Liver (tissue), 7 donors: ENCODE measurements at regions not wholly inside any gene's neighbourhood (a gene's known extent, or its start where the extent isn't known, plus 50 kb on each side); places are given as distances from the start of the nearest gene placed in this dataset.

Experiments used
- DNase-seq: peaks from one replicate; pipeline ENCODE4 v3.0.0-alpha.2; 2017; ENCODE audit warnings: low spot score
- H3K27ac ChIP-seq, 2 donors: one replicate each; pipeline ENCODE4 v1.7.0; 2013; ENCODE audit warnings: inconsistent platforms in 2 of 2, low read length in 2 of 2, control low read depth in 1 of 2, low read depth in 1 of 2, mild to moderate bottlenecking in 1 of 2
- H3K27me3 ChIP-seq, 4 donors: one replicate each; pipeline versions ENCODE4 v1.6.1 to v1.7.0; 2013; ENCODE audit warnings: low read length in 3 of 4, inconsistent platforms in 1 of 4, mild to moderate bottlenecking in 1 of 4, moderate library complexity in 1 of 4; ENCODE audit not compliant: control insufficient read depth in 4 of 4, insufficient read depth in 4 of 4
- H3K36me3 ChIP-seq, 4 donors: one replicate each; pipeline versions ENCODE4 v1.6.1 to v1.7.0; 2013; ENCODE audit warnings: low read length in 3 of 4, mild to moderate bottlenecking in 3 of 4, low read depth in 1 of 4, moderate library complexity in 1 of 4; ENCODE audit not compliant: control insufficient read depth in 4 of 4, insufficient read depth in 3 of 4
- H3K4me1 ChIP-seq, 4 donors: one replicate each; pipeline versions ENCODE4 v1.6.1 to v1.7.0; 2013; ENCODE audit warnings: low read length in 3 of 4, mild to moderate bottlenecking in 3 of 4, moderate library complexity in 1 of 4; ENCODE audit not compliant: control insufficient read depth in 4 of 4, insufficient read depth in 4 of 4
- H3K4me3 ChIP-seq, 3 donors: one replicate each; pipeline versions ENCODE4 v1.6.1 to v1.7.0; 2013; ENCODE audit warnings: low read length in 3 of 3, control low read depth in 1 of 3, low read depth in 1 of 3, mild to moderate bottlenecking in 1 of 3
- H3K9ac ChIP-seq, 2 donors: one replicate each; pipeline ENCODE4 v1.7.0; 2013; ENCODE audit warnings: low read length in 2 of 2, mild to moderate bottlenecking in 2 of 2, moderate library complexity in 2 of 2, control low read depth in 1 of 2, low read depth in 1 of 2
- H3K9me3 ChIP-seq, 4 donors: one replicate each; pipeline versions ENCODE4 v1.6.1 to v1.7.0; 2013; ENCODE audit warnings: low read length in 3 of 4; ENCODE audit not compliant: control insufficient read depth in 4 of 4
- ATF3 ChIP-seq: IDR thresholded peaks from 2 replicates; pipeline ENCODE4 v1.6.1; 2016; ENCODE audit warnings: antibody characterized with exemption
- EGR1 ChIP-seq, 2 donors: IDR thresholded peaks; 2 replicates each; pipeline ENCODE4 v1.6.1; 2016 to 2018; ENCODE audit warnings: antibody characterized with exemption in 2 of 2, low read depth in 2 of 2
- FOXA1 ChIP-seq: IDR thresholded peaks from 2 replicates; pipeline ENCODE4 v1.6.1; 2016; ENCODE audit warnings: antibody characterized with exemption
- FOXA2 ChIP-seq: IDR thresholded peaks from 2 replicates; pipeline ENCODE4 v1.6.1; 2016; ENCODE audit warnings: antibody characterized with exemption
- GABPA ChIP-seq, 2 donors: IDR thresholded peaks in 1 of 2; conservative IDR thresholded peaks in 1 of 2; 2 replicates each; pipeline ENCODE4 v1.6.1; 2016; ENCODE audit warnings: antibody characterized with exemption in 2 of 2, mild to moderate bottlenecking in 1 of 2, moderate library complexity in 1 of 2
- HNF4G ChIP-seq: IDR thresholded peaks from 2 replicates; pipeline ENCODE4 v1.6.1; 2016; ENCODE audit warnings: antibody characterized with exemption
- JUND ChIP-seq, 2 donors: IDR thresholded peaks; 2 replicates each; pipeline ENCODE4 v1.6.1; 2016; ENCODE audit warnings: antibody characterized with exemption in 2 of 2
- MAX ChIP-seq: IDR thresholded peaks from 2 replicates; pipeline ENCODE4 v1.6.1; 2016; ENCODE audit warnings: antibody characterized with exemption
- NR2F2 ChIP-seq: IDR thresholded peaks from 2 replicates; pipeline ENCODE4 v1.6.1; 2016; ENCODE audit warnings: antibody characterized with exemption
- RAD21 ChIP-seq, 2 donors: IDR thresholded peaks; 2 replicates each; pipeline ENCODE4 v1.6.1; 2016; ENCODE audit warnings: antibody characterized with exemption in 2 of 2, mild to moderate bottlenecking in 2 of 2
- RXRA ChIP-seq, 2 donors: IDR thresholded peaks; 2 replicates each; pipeline ENCODE4 v1.6.1; 2017 to 2018; ENCODE audit warnings: antibody characterized with exemption in 2 of 2, mild to moderate bottlenecking in 1 of 2
- SP1 ChIP-seq: IDR thresholded peaks from 2 replicates; pipeline ENCODE4 v1.6.1; 2018; ENCODE audit warnings: antibody characterized with exemption, mild to moderate bottlenecking
- TAF1 ChIP-seq: conservative IDR thresholded peaks from 2 replicates; pipeline ENCODE4 v1.6.1; 2016; ENCODE audit warnings: antibody characterized with exemption, mild to moderate bottlenecking
- YY1 ChIP-seq: IDR thresholded peaks from 2 replicates; pipeline ENCODE4 v1.6.1; 2016; ENCODE audit warnings: antibody characterized with exemption, mild to moderate bottlenecking
- ZBTB33 ChIP-seq: IDR thresholded peaks from 2 replicates; pipeline ENCODE4 v1.6.1; 2016; ENCODE audit warnings: antibody characterized with exemption
- WGBS: extraction: QIAGEN DNeasy Blood & Tissue Kit; methylation state at CpG from one replicate; pipeline ENCODE4 v1.1.7; 2013; 5-methylcytosine and 5-hydroxymethylcytosine counted together
- TF ChIP-seq, protein P1 (sequence below): IDR thresholded peaks from 2 replicates; pipeline ENCODE4 v1.6.1; 2016; ENCODE audit warnings: antibody characterized with exemption, mild to moderate bottlenecking
- donor health status: healthy.
- donor health status: healthy.
- donor health status: healthy.
- donor health status: healthy.

GRCh38 chr2:12432985-12433625 is 283.6 kb upstream of the TRIB2 start (continued):
- TF ChIP-seq, protein P1, sequence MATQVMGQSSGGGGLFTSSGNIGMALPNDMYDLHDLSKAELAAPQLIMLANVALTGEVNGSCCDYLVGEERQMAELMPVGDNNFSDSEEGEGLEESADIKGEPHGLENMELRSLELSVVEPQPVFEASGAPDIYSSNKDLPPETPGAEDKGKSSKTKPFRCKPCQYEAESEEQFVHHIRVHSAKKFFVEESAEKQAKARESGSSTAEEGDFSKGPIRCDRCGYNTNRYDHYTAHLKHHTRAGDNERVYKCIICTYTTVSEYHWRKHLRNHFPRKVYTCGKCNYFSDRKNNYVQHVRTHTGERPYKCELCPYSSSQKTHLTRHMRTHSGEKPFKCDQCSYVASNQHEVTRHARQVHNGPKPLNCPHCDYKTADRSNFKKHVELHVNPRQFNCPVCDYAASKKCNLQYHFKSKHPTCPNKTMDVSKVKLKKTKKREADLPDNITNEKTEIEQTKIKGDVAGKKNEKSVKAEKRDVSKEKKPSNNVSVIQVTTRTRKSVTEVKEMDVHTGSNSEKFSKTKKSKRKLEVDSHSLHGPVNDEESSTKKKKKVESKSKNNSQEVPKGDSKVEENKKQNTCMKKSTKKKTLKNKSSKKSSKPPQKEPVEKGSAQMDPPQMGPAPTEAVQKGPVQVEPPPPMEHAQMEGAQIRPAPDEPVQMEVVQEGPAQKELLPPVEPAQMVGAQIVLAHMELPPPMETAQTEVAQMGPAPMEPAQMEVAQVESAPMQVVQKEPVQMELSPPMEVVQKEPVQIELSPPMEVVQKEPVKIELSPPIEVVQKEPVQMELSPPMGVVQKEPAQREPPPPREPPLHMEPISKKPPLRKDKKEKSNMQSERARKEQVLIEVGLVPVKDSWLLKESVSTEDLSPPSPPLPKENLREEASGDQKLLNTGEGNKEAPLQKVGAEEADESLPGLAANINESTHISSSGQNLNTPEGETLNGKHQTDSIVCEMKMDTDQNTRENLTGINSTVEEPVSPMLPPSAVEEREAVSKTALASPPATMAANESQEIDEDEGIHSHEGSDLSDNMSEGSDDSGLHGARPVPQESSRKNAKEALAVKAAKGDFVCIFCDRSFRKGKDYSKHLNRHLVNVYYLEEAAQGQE: no peak
- TF ChIP-seq ZBTB33: no peak
- no peak for TF ChIP-seq TAF1
- TF ChIP-seq SP1: no peak
- no peak for TF ChIP-seq MAX
- TF ChIP-seq FOXA1: no peak
- TF ChIP-seq JUND (IDR thresholded peaks at IDR 0.05): no peak

DNA sequence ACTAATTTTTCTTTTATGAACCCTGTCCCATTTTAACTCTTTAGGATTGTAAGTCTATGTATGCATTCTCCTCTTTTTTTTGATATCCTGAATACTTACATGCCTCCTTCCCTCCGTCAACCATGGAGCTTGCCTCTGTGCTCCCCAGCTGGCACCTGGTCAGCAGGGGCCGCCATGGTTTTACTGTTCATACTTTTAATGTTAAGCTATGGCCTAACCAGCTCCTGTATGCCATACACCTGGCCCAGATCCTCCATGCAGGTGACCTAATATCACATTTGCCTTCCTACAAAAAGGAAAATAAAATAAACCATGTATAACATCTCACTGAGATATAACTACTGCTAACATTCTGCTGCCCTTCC is 283.1 kb upstream of the TRIB2 start:
- 84% methylated on average over 2 of the region's 2 CpGs for WGBS
- Histone ChIP-seq H3K9me3 (no peaks in the 10 kb centered on the region), H3K4me3 (no peak overlapping the region), H3K27me3 (no peaks in the 10 kb centered on the region), H3K4me1 (no peaks in the 10 kb centered on the region), H3K9ac (no peak overlapping the region), H3K27ac (no peak overlapping the region), H3K36me3 (no peaks in the 10 kb centered on the region)
- no peak for DNase-seq
- TF ChIP-seq RAD21 (IDR thresholded peaks at IDR 0.05) (peak; percentile 45), JUND (IDR thresholded peaks at IDR 0.05) (no peak)

- TF ChIP-seq RXRA (IDR thresholded peaks at IDR 0.05): no peak
- no peak for TF ChIP-seq FOXA1
- no peak for TF ChIP-seq TAF1
- no peak for TF ChIP-seq JUND (IDR thresholded peaks at IDR 0.05)
- TF ChIP-seq ZBTB33: no peak
- no peak for TF ChIP-seq SP1
- no peak for TF ChIP-seq EGR1 (IDR thresholded peaks at IDR 0.05; ENCODE audit: low read depth in 2 of 2)
- no peak for TF ChIP-seq FOXA2
- TF ChIP-seq YY1: no peak
- no peak for TF ChIP-seq HNF4G
- no peak for TF ChIP-seq NR2F2
- no peak for TF ChIP-seq ATF3
- TF ChIP-seq, protein P1: no peak
- no peak for TF ChIP-seq MAX
- TF ChIP-seq GABPA (IDR thresholded peaks at IDR 0.05 in 1 of 2, conservative IDR thresholded peaks at IDR 0.05 in 1 of 2): no peak
- WGBS: 93% methylated on average over 9 of the region's 9 CpGs
- Histone ChIP-seq H3K36me3 (no peaks in the 10 kb centered on the region), H3K4me1 (no peaks in the 10 kb centered on the region), H3K9ac (no peak overlapping the region), H3K9me3 (no peaks in the 10 kb centered on the region), H3K27ac (no peak overlapping the region), H3K27me3 (no peaks in the 10 kb centered on the region), H3K4me3 (no peak overlapping the region)
- no peak for DNase-seq
Measured at GRCh38 chr2:12434630-12435098, 282.1 kb upstream of the TRIB2 start.
